Esophagus squamous epithelium (tissue), 5 donors: ENCODE measurements at regions not wholly inside any gene's neighbourhood (a gene's known extent, or its start where the extent isn't known, plus 50 kb on each side); places are given as distances from the start of the nearest gene placed in this dataset.

Experiments used
- DNase-seq: peaks from one replicate; lab custom pipeline; 2025; lab: John Stamatoyannopoulos, UW
- H3K27ac ChIP-seq, 4 donors: fragments of 200-600 bp; sonication (generic); one replicate each; pipeline ENCODE4 v1.5.1; 2016 to 2019; ENCODE audit warnings: mild to moderate bottlenecking in 1 of 4
- H3K27me3 ChIP-seq, 4 donors: fragments of 200-600 bp; sonication (generic); 1 replicate in 3 of 4; 2 replicates in 1 of 4; pipeline versions ENCODE4 v1.5.1 to v1.6.0; 2017 to 2021; ENCODE audit warnings: antibody characterized with exemption in 1 of 4
- H3K36me3 ChIP-seq, 3 donors: fragments of 200-600 bp; sonication (generic); one replicate each; pipeline ENCODE4 v1.5.1; 2016 to 2019
- H3K4me1 ChIP-seq, 3 donors: fragments of 200-600 bp; sonication (generic); one replicate each; pipeline ENCODE4 v1.5.1; 2017 to 2019
- H3K4me3 ChIP-seq, 4 donors: fragments of 200-600 bp; sonication (generic); 1 replicate in 3 of 4; 2 replicates in 1 of 4; pipeline ENCODE4 v1.5.1; 2016 to 2019; ENCODE audit warnings: mild to moderate bottlenecking in 2 of 4, moderate library complexity in 1 of 4
- H3K9me3 ChIP-seq, 3 donors: fragments of 200-600 bp; sonication (generic); one replicate each; pipeline ENCODE4 v1.5.1; 2016 to 2019
- POLR2A ChIP-seq, 4 donors: fragments of 450-650 bp; IDR thresholded peaks; one replicate each; pipeline ENCODE4 v1.6.1; 2017; ENCODE audit warnings: antibody characterized with exemption in 4 of 4, mild to moderate bottlenecking in 4 of 4, moderate library complexity in 3 of 4
- WGBS, 2 donors: methylation state at CpG; one replicate each; pipeline ENCODE4 v1.1.5; 2018; 5-methylcytosine and 5-hydroxymethylcytosine counted together
- intact Hi-C: fragments of 100-400 bp; cut with DNase I; formaldehyde crosslinking; loops from one replicate; pipeline ENCODE4 v1.15.0; 2022
- TF ChIP-seq, protein P1 (sequence below), 6 experiments: fragments of 450-650 bp in 4 of 6; fragments of 200-600 bp in 2 of 6; sonication (generic) in 2 of 6; IDR thresholded peaks; one replicate each; pipeline ENCODE4 v1.5.1; 2016 to 2019; ENCODE audit warnings: antibody characterized with exemption in 6 of 6, mild to moderate bottlenecking in 4 of 6, moderate library complexity in 4 of 6
- donor health status: DM: yes; HTN: yes; CAD: no.

DNA sequence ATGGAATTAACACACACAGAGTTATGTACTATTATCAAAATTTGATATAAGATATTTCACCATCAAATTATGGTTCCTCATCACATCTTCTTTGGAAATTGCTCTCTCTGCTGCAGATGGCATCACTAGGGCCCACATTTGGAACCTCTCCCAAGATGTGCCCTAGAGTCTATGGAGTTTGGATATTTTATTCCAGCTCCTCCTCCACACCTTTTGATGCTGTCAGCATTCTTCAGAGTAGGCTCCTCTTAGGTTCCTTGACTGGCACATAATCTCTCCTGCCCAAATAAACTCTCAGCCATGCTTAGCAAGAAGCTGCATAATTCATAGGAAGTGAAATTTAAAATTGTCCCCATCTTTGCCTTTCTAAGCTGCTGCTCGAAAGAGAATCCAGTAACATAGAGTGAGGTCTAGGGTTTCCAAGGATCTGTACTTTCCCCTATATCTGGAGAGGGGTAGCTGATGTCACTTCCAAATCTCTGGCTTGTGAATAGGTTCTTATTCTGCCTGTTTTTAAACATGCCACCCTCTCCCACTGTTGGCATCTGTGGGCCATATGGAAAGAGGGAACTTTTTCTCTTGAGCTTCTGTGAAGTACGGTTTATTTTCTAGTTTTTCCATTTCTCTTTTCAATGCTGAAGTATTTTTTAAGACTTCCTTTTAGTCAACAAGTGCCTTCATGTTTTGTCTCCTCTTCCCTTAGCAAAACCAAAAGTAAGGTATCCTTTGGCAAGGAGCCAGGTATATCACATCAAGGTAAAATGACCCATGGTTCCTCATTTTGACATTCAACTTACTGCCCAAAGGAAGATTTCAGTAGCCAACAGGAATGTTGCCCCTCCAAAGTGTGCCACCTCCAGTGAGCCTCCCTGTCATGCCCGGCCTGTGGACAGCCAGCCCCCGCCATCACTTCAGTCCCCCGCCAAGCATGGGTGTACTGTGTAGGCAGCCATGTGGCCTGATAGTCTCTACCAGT is 75.3 kb upstream of the C2CD4B start:
- Histone ChIP-seq H3K36me3 (no peaks in the 10 kb centered on the region), H3K9me3 (peaks cover 0 to 3% (median 0%) of the 10 kb centered on the region in 3 donors), H3K4me3 (no peak overlapping the region), H3K27me3 (no peaks in the 10 kb centered on the region), H3K4me1 (no peaks in the 10 kb centered on the region), H3K27ac (no peak overlapping the region)
- no peak for TF ChIP-seq POLR2A (IDR thresholded peaks at IDR 0.05)
- TF ChIP-seq, protein P1, sequence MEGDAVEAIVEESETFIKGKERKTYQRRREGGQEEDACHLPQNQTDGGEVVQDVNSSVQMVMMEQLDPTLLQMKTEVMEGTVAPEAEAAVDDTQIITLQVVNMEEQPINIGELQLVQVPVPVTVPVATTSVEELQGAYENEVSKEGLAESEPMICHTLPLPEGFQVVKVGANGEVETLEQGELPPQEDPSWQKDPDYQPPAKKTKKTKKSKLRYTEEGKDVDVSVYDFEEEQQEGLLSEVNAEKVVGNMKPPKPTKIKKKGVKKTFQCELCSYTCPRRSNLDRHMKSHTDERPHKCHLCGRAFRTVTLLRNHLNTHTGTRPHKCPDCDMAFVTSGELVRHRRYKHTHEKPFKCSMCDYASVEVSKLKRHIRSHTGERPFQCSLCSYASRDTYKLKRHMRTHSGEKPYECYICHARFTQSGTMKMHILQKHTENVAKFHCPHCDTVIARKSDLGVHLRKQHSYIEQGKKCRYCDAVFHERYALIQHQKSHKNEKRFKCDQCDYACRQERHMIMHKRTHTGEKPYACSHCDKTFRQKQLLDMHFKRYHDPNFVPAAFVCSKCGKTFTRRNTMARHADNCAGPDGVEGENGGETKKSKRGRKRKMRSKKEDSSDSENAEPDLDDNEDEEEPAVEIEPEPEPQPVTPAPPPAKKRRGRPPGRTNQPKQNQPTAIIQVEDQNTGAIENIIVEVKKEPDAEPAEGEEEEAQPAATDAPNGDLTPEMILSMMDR (IDR thresholded peaks at IDR 0.05) = no peak
- DNase-seq = no peak
- intact Hi-C loops = no loop called here
- 93 to 95% methylated on average over 4 to 5 of the region's 5 CpGs for WGBS, 2 donors

- no peak overlapping the region for H3K4me3 ChIP-seq
- peaks cover 0 to 3% (median 0%) of the 10 kb centered on the region in 3 donors for H3K9me3 ChIP-seq
- H3K27me3 ChIP-seq = no peaks in the 10 kb centered on the region
- intact Hi-C loops = no loop called here
- TF ChIP-seq, protein P1 (IDR thresholded peaks at IDR 0.05) = peak in 1 of 6 experiments; percentile 32
- no peak for TF ChIP-seq POLR2A (IDR thresholded peaks at IDR 0.05)
- no peaks in the 10 kb centered on the region for H3K4me1 ChIP-seq
- no peak overlapping the region for H3K27ac ChIP-seq
- WGBS, 2 donors = 71% methylated on average over 4 of the region's 5 CpGs; no CpG with 5 or more reads in 1 of the 2 donors
- no peak for DNase-seq
- H3K36me3 ChIP-seq = no peaks in the 10 kb centered on the region
These were observed 76.2 kb upstream of the C2CD4B start for GRCh38 chr15:62241135-62241770.

DNA sequence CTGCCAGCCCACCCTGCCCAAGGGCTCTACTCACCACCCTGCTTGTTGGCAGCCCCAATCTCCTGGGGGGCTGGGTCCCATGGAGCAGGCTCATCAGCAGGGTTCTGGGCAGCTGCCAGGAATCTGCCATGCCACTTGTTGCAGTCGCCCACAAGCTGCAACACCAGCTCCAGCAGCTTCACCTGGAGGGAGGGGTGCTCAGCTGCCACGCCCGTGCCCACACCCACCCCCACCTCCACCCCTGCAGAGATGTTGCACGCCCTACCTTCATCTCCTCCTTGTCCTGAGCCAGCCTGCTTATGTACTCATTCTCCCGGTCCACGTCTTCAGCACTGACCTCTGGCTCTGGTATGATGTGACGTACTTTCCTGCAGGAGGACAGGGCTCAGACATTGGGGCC is 77.9 kb upstream of the C2CD4B start:
- H3K9me3 ChIP-seq = peaks cover 0 to under 1% (median 0%) of the 10 kb centered on the region in 3 donors
- intact Hi-C loops = no loop called here
- no peaks in the 10 kb centered on the region for H3K36me3 ChIP-seq
- H3K4me3 ChIP-seq = no peak overlapping the region
- TF ChIP-seq POLR2A (IDR thresholded peaks at IDR 0.05) = no peak
- TF ChIP-seq, protein P1 (IDR thresholded peaks at IDR 0.05) = no peak
- WGBS, 2 donors = 50 to 61% methylated on average over 2 to 7 of the region's 7 CpGs
- no peaks in the 10 kb centered on the region for H3K4me1 ChIP-seq
- H3K27ac ChIP-seq = no peak overlapping the region
- H3K27me3 ChIP-seq = no peaks in the 10 kb centered on the region
- DNase-seq = no peak

DNA sequence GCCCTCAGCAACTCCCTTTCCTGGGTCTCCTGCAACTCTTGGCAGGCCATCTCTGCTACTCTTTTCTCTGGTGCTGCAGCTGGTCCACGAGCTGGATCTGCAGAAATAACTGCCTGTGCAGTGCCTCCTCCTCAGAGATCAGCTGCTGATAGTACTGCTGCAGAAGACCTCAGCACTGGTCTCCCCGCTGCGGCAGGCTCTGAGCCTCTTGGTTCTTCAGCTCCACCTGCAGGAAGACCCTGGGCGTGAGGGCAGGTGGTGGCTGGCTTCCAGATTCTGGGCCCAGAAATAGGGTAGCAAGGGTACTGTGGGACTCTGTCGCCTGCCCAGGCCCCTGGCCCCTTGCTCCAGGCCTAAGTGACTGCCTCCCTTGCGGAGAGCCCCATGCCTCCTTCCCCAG is 79.7 kb upstream of the C2CD4B start:
- Histone ChIP-seq H3K27me3 (no peaks in the 10 kb centered on the region), H3K4me3 (no peak overlapping the region), H3K27ac (no peak overlapping the region), H3K4me1 (peaks cover 0 to 7% (median 0%) of the 10 kb centered on the region in 3 donors), H3K36me3 (no peaks in the 10 kb centered on the region), H3K9me3 (no peaks in the 10 kb centered on the region)
- WGBS, 2 donors = 78% methylated on average over 4 of the region's 6 CpGs; no CpG with 5 or more reads in 1 of the 2 donors
- intact Hi-C loops = no loop called here
- TF ChIP-seq, protein P1 (IDR thresholded peaks at IDR 0.05) = no peak
- TF ChIP-seq POLR2A (IDR thresholded peaks at IDR 0.05) = no peak
- DNase-seq = no peak
